ENCODE measurements at regions not wholly inside any gene's neighbourhood (a gene's known extent, or its start where the extent isn't known, plus 50 kb on each side); places are given as distances from the start of the nearest gene placed in this dataset.

GRCh38 chr4:10186228-10187214, 69.9 kb upstream of the WDR1 start:
- TF ChIP-seq CTCF (IDR thresholded peaks at IDR 0.05) (no peak), POLR2A (IDR thresholded peaks at IDR 0.05) (no peak)
